ENCODE measurements at regions not wholly inside any gene's neighbourhood (a gene's known extent, or its start where the extent isn't known, plus 50 kb on each side); places are given as distances from the start of the nearest gene placed in this dataset.

DNA sequence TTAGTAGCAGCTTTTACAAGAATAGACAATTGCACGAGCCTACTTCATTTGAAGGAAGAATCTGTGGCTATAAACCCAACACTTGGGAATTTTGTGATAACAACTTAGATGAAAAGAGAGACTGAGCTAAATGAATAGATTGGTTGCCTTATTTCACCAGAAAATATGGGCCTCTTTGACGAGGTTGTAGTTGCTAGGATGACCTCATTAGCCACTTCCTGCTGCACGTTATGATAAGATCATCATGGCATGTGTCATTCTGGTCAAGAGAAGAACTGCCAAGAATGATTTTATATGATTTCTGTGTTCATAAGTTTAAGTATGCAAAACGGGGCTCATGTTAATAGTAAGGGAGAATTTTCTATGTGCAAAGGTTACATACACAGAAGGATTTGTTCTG, 321.9 kb upstream of the GIMD1 start:
- TF ChIP-seq, protein P1, sequence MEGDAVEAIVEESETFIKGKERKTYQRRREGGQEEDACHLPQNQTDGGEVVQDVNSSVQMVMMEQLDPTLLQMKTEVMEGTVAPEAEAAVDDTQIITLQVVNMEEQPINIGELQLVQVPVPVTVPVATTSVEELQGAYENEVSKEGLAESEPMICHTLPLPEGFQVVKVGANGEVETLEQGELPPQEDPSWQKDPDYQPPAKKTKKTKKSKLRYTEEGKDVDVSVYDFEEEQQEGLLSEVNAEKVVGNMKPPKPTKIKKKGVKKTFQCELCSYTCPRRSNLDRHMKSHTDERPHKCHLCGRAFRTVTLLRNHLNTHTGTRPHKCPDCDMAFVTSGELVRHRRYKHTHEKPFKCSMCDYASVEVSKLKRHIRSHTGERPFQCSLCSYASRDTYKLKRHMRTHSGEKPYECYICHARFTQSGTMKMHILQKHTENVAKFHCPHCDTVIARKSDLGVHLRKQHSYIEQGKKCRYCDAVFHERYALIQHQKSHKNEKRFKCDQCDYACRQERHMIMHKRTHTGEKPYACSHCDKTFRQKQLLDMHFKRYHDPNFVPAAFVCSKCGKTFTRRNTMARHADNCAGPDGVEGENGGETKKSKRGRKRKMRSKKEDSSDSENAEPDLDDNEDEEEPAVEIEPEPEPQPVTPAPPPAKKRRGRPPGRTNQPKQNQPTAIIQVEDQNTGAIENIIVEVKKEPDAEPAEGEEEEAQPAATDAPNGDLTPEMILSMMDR (IDR thresholded peaks at IDR 0.05; ENCODE audit: low read length), result no peak
- no peak for TF ChIP-seq EZH2phosphoT487 (IDR thresholded peaks at IDR 0.05; ENCODE audit: low read length)

Measured in MM.1S (cell line).